HG02852 (cell line): ENCODE measurements at regions not wholly inside any gene's neighbourhood (a gene's known extent, or its start where the extent isn't known, plus 50 kb on each side); places are given as distances from the start of the nearest gene placed in this dataset.

Experiments
- ATAC-seq: cut with Tn5 transposase; IDR thresholded peaks from one replicate; pipeline ENCODE4 v1.9.1; 2021; ENCODE audit warnings: mild to moderate bottlenecking, moderate library complexity; ENCODE audit not compliant: unreplicated experiment

DNA sequence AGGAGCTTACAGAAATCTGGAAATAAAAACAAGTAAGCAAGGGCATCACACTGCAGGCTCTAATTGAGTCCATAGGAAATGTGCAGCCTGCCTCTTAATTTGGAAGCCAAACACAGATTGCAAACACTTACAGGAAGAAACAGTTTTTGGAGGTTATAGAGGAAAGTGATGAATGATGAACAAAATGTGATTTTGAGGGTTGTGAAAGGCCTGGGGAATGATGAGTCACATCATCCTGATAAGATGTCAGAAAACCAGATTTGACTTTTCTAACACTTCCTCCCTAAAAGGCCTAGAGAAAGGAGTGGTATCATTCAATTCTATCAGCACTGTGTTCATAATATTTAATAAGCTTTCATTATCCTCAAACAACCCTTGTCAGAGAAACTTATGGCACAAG is 96.6 kb upstream of the POU2AF2 start:
- no peak for ATAC-seq

- no peak for ATAC-seq
Observed at GRCh38 chr11:111148121-111148520, 97.4 kb upstream of the POU2AF2 start.

DNA sequence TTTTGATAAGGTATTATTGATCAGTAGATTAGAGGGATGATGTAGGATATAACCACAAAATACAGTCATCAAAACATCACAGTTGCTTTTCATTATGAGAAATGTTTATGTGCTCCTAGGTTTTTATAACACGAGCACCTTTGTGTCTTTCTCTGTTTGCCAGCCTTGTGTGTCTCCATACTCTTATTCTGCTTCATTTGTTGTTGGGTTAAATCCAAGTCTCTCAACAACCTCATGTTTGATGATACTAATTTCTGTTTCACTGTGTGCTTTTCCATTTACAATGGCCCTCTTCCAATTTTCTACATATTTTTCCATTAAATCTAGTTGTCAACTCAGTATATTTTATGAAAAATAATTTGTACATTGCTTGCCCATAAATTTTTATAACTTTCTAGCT is 107.7 kb upstream of the POU2AF2 start:
- ATAC-seq: no peak

DNA sequence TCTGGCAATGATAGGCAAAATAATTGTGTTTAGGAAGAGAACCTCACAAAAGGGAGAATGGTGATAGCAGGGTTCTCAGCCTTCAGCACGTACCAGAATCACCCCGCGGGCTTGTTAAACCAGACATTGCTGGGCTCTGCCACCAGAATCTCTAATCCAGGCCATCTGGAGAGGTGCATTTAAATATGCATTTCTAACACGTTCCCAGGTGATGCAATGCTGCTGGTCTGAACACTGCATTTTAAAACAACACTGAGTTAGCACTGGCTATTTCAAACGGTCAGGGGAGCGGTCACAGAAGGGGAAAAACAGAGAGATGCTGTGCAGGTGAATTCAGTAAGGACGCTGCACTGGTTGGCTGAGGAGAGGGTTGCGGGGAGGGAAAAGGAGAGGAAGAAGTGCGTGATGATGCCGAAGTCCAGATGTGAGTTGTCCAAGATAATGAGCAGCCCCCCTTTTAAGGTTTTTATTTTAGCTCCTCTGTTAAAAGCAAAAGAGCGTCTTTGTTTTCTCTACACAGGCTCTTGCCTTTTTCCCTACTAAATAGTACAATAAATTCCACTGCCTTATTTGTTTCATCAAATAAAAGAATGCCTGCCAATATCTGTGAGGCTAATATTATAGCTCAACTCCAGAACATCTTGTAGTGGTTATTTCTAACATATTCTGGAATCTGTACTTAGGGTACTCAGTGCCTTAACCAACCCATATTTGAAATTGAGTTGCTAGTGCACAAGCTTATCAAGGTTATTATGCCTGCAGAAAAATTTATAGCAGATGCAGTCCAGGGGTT is 109.6 kb upstream of the POU2AF2 start:
- no peak for ATAC-seq

DNA sequence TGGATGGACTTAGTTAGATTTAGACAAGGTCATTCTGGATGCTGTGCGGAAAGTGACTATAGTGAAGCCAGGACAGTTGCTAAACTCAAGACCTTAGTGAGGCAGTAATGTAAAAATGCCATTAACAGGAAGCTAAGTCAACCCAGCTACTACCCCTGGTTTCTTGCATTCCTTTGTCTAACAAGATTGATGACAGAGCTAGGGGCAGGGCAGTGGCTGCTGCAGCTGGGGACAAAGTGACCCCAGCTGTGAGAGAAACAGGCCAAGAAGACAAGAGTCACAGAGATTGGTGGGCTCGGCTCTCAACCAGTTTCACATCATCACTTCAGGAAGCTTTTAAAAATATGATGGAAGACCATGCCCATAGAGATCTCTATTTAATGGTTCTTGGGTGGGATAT is 110.4 kb upstream of the POU2AF2 start:
- ATAC-seq: no peak

GRCh38 chr11:111128076-111128870 is 117.3 kb upstream of the POU2AF2 start:
- no peak for ATAC-seq

DNA sequence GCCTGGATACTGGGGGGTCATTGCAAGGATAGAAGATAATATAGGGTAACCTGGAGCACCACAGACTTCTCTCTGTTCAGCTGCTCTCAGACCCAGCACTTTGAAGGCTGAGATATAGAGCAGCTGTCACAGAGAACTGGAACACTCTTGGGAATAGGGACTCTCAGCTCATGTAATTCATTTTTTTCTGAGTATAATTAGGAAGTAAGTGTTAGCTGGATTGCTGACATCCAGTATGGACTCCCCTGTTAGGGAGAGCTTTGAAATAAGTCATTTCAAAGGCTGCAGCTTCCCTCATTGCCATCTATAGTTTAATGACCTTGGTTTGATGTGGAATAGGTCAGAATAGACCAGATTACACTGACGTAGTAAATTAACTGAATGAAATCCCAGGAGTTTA is 120.8 kb upstream of the POU2AF2 start:
- no peak for ATAC-seq

GRCh38 chr11:111123463-111124398 is 121.8 kb upstream of the POU2AF2 start:
- ATAC-seq: no peak

GRCh38 chr11:111120696-111121302 is 124.7 kb upstream of the POU2AF2 start:
- no peak for ATAC-seq

- no peak for ATAC-seq
Observed at GRCh38 chr11:111120161-111120560, 125.4 kb upstream of the POU2AF2 start.

DNA sequence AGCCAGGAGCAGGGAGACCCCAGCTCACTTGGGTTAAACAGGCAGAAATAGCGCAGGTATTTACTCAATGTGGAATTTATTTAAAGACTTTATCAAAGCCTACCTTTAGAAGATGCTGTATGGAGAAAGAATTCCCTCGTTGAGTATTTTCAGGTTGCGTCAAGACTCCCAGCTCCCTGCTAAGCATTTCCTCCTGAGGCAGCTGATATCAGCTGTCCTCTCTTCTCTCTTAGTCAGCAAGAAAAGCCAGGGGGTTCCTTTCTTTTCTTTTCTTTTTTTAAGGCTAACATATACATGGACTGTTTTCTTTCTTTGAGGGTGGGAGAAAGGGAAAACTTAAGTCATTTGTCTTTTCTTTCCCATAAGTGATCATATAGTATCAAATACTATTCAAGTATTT is 125.8 kb upstream of the POU2AF2 start:
- ATAC-seq: no peak

DNA sequence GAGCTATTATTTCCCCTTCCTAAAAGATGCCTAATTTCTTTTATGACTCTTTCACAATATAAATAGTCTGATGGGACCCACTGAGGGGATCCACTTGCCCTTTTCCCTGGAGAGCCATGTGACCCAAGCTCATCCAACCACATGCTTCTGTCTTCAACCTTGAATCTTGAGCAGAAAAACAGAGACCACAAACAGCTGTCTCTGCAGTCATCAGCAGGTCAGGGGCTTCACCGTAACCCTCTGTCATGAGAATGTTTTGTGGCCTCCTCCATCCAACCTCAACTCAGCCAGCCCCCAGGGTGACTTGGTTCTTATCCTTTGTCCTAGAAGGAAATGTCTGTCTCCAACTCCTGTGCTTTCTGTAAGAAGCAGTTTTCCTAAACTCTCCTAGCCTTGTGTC is 129.6 kb upstream of the POU2AF2 start:
- ATAC-seq: no peak

DNA sequence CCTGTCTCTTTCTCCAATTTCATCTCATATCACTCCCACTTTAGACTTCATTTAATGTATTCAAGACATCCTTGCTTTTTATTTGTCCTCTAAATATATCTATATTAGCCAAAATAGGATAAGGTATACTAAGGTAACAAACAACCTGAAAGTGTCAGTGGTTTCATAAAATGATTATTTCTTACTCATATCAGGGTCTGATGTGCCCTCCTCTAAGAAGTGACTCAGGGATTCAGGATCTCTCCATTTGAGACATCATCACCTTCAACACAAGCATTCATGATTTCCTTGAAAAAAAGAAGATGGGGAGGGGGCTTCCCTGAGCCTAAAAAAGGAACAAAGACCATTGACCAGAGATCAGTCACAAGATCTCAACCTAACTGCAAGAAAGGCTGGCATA is 131.4 kb upstream of the POU2AF2 start:
- no peak for ATAC-seq

GRCh38 chr11:111112614-111113013 is 132.9 kb upstream of the POU2AF2 start:
- no peak for ATAC-seq

DNA sequence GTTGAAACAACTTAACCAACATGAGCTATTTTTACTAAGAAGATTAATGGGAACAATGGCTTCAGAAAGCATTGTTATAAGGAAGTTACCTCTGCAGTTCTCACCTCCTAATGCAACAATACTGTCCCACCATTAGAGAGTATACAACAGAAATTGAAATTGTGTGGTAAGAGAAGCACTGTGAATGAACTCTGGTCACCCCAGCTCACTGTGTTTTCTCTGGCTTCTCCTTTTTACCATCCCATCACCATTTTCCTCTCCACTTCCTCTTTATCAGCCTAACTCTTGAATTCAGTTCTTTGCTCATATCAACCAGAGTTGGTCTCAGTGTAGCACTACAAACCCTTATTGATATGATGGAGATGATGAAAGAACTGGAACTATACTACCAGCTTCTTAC is 138.0 kb upstream of the POU2AF2 start:
- no peak for ATAC-seq

- no peak for ATAC-seq
Observed at GRCh38 chr11:111106641-111107040, 138.9 kb upstream of the POU2AF2 start.

DNA sequence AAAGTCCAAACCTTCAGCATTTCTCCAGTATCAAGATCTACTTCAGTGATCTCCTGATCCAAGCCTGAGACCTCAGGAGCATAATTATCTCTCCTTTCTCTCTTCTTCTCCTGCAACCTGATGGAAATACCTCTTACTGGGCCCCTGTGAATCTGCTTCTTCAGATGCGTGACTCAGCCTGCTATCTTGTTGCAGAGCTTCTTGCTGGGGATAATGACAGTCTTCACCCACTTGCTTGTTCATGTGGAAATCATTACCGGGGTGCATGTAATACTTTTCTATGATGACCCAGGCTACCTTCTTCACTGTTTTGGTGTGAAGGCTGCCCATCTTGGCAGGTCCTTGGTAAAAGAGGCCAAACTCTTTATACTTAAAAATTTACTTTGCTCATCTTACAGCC is 140.0 kb upstream of the POU2AF2 start:
- ATAC-seq: no peak

GRCh38 chr11:111104185-111104584 is 141.3 kb upstream of the POU2AF2 start:
- ATAC-seq: no peak

- no peak for ATAC-seq
Observed at GRCh38 chr11:111101881-111102280, 143.6 kb upstream of the POU2AF2 start.

DNA sequence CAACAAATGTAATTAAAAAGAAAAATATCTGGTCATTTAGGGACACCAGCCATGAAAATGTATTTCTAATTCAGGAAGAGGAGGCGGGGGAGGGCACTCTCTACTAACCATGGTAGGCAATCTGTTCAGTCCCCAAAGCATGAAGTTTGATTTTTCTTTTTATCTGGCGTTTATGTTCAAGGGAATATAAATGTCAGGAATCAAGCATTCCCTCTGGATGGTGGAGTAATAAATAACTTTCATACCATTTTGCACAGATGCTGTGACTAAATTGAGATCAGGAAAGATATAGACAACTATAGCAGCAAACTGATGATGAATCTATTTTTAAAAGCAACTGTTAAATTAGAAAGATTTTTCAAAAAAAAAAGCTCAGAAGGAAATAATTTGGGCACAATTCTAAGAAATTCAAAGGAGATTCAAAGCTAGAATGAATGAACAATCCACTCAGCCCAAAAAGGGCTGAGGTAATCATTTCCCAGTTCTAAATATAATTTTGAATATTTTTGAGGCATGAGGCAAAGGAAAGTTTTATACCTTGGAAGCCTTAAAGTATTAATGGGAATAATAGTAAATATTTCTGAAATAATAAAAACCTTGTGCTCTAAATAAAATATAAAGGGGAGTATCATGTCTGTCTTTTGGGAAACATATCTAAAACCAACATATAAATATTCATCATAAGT is 146.4 kb upstream of the POU2AF2 start:
- ATAC-seq: no peak
